Daoy (cell line): ENCODE measurements at regions not wholly inside any gene's neighbourhood (a gene's known extent, or its start where the extent isn't known, plus 50 kb on each side); places are given as distances from the start of the nearest gene placed in this dataset.

Experiments
- DNase-seq: peaks from one replicate; pipeline ENCODE4 v3.0.0-alpha.2; 2015; ENCODE audit warnings: low read depth

DNA sequence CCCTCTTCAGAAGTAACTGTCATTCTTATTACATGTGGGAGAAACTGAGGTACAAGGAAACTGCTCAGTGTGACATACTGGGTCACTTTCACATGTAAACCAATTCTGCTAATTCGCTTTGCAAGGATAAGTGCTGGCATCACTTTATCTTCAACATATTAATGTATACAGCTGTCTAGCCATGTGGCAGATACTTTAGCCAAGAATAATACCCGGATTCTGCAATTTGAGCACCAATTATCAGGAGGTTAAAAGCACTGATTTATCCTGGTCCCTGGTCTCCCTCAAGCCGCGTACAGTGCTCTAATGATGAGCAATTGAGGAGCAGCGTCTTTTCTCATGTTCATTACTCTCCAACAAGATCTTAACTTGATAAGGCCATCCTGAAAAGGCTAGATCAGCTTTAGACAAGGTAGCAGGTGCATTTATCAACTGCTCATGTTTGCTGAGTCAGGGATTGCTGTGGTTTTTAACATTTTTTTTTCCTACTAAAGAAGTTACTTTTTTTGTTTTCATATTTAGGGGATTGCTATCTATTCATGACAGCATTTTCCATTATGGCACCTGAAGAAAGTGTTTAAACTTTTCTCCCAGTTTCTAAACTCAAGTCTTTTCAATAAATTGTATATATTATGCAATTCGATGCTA lies 1066.3 kb upstream of the MAP3K7 start:
- no peak for DNase-seq

DNA sequence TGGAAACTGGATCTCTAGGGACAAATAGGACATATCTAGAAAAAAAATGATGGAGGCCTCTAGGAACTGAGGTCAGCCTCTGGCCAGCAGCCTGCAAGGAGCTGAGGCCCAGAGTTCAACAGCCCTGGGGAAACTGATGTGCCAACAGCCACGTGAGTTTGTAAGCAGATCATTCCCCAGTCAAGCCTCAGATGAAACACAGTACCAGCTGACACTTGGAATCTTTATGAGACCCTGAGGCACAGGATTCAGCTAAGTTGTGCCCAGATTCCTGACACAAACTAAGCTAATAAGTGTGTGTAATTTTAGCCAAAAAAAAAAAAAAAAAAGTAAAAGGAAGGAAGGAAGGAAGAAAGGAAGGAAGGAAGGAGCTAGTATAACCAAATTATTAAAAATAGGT lies 1059.8 kb upstream of the MAP3K7 start:
- DNase-seq = no peak

DNA sequence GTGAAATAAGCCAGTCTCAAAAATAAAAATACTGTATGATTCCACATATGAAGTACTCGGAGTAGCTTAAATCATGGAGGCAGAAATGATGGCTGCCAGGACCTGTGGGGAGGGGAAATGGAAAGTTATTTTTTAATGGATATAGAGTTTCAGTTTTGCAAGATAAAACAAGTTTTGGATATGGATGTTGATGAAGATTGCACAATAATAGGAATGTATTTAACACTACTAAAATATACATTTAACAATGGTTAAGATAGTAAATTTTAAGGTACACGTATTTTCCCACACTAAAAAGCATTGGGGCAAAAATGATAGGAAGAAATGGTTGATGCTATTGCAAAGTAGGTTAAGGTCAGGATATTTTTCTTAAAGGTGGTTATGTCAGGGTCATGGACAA lies 1058.9 kb upstream of the MAP3K7 start:
- no peak for DNase-seq

DNA sequence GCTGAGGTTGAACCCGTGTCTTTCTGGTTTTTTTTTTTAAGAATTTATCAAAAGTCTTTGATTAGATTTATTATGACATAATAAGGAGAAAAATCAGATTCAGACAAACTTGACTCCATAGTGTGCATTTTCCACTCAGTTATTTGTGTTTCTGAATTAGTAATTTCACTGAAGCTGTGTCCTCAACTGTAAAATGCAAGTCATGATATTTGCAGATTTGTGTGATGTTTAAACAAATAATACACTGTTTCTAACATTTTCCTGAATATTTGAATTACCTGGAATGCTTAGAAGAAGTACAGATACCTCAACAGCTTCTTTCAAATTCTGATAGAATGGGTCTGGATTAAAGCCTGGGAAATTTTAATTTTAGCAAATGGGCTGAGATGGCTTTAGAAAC lies 1050.3 kb upstream of the MAP3K7 start:
- no peak for DNase-seq

DNA sequence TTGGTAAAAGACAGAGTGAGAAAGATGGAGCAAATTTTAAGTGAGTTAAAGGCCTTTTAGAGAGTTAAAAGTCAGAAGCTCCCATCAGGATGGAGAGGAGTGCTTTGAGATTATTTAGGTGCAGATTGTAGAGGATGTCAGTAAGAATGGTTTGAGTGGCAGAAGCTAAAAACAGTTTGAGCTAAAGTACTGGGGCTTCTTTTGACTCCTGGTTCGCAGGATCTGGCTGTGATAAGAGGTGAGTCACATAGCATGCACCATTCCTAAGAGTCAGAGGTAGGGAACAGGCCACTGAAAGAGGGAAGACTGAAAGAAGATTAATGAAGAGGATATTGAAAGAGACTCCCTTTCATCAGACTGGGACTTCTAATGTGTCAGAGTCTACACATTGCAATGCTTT lies 1047.9 kb upstream of the MAP3K7 start:
- DNase-seq = no peak

DNA sequence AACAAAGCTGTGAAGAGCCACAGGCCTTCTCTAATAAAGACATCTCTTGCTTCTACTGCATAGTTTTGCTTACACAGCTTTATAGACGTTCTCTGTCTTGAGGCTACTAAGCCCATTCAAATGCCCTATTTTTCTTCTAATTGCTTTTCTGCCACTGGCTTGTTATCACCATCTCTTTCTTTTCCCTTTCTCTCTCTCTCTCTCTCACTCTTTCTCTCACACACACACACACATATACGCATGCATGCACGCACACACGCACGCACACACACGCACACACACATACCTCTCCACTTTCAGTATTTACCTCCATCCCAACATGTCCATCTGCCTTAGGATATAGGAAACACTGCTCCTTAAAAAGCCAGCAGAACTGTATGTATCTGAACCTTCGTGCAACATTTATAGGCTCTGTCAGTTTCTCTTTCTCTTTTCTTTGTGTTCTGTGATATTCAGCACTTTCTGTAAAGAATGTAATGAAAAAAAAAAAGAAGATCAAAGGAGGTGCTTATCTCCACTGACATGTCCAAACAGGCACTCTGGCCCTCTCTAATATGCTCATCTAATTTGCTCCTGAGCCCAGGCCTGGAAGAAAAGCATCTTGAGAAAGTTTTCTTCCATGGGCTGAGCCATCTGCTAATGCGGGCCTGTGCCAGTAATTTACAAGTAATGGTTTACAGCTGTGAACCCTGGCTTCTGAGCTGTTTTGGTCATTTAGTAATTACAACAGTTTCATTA lies 1046.7 kb upstream of the MAP3K7 start:
- no peak for DNase-seq

DNA sequence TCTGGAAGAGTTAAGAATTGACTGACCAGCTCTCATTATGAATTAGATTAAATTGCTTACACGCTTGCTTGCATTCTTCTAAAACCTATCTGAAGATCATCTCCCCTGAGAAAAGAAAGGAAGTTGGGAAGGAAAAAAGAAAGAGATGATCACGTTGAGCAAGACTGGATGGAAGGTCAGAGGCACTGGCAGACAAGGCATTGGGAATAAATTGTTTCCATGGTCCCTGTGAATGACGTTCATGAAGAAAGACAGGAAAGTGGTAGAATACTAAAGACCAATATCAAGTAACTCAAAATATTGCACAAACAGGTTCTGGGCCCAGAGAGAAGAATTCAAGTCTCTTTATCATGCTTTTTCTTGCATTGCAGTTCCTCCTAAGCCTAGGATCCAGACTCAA lies 1045.4 kb upstream of the MAP3K7 start:
- no peak for DNase-seq

DNA sequence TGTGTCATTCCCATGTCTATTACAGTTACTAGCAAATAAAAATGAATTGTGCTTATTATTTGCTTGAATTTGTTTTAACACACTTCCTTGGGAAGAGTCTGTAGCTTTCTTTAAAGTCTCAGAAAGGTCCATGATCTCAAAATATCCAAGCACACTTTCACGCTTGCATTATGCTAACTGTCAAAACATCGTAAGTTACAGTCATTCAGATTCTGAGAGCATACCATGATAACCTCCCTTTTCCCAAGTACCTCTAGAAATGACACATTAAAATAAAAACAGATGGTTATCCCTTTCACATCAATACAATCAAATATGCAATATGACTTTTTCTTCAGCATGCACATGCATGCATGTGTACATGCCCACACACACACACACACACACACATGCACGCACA lies 1044.4 kb upstream of the MAP3K7 start:
- no peak for DNase-seq

DNA sequence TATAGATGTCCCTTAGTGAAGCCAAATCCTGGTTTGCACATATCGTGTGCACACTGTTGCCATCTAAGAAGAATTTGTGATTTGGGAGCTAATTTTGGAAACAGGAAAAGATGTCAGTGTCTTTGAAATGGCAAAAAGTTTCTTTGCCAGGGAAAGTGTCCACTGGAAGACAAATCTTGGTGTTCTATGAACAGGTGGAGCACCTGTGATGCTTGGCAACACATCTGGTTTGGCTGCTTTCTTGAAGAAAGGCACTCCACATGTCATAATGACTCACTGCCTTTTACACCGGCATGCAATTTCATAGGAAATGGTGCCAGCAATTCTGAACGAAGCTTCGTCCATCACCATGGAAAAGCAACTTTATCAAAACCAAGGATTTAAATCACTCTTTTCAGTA lies 1040.0 kb upstream of the MAP3K7 start:
- DNase-seq = no peak

DNA sequence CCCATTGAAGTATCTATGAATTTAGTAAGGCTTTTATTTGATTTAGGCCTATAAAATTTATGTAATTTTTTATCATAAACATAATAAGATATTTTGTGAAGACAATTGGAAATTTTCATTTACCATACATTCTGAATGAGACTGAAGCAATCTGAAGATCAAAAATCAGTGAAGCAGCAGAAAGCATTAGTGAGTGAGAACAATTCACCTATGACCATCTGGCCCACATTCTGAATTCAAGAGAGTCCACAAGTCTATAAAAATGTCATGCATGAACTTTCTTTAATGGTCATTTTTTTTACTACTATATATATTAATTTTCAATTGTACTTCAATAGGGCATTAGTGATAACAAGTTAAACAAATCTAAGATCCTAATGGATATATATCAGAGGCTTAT lies 1026.6 kb upstream of the MAP3K7 start:
- DNase-seq = no peak

DNA sequence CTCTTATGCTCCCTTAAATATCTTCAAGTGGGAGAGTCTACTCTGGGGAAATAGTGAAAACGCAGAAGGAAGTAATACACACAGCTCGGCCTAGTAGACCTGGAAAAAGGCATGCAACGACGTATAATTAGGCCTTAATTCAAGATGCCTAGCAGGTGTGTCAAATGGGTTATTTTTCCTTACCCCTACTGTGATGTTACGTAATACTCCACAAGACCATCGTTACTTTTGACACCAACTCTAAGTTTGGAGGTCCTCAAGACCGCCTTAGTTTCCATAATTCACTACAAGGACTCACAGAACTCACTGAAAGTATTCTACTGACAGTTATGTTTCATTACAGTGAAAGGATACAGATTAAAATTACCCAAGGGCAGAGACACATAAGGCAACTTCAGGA lies 1024.3 kb upstream of the MAP3K7 start:
- DNase-seq = no peak

DNA sequence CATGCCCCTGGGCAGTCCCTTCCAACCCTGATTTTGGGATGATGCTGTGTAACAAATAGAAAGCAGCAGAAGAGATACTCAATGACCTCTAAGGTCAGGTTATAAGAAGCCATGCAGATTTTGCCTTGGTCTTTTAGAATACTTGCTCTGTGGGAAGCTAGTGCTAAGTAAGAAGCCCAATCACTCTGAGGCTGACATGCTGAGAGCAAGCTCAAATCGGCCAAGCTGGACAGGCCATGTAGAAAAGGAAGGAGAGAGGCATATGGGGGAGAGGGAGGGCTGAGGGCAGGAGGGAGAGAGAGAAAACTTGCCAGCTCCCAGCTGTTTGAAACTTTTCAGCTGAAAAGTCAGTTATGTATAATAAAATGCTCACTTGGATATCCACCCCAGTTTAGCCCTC lies 1021.6 kb upstream of the MAP3K7 start:
- no peak for DNase-seq

DNA sequence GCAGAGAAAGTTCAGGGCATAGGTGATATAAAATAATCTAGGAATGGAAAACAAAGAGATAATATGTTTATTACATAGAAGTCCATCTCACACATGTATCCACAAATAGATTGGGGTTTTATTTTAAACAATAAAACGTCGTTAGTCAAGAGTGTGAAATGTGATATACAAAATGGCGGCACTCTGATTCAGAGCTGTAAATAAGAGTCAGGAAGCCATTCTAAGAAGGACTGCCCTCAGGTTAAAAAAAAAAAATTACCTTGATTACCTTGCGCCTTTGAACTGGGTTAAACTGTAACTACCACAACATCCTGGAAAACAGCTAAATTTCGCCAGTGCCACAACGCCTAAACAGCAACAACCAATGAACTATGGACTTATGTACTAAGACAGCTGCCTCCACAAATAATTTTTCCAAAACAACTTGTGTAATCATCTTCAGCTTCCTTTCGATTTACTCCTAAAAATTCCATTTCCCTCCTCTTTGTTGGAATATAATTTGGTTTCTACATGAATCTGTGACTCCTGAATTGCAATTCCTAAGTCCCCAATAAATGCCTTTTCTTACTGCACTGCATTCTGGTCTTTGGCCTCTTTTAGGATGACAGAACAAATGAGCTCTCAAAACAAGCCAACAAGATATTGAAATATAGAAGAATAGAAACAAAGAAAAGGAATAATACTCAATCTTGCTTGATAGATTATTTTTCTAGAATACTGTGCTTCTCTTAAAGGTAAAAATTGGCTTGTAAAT lies 1019.5 kb upstream of the MAP3K7 start:
- DNase-seq = no peak

DNA sequence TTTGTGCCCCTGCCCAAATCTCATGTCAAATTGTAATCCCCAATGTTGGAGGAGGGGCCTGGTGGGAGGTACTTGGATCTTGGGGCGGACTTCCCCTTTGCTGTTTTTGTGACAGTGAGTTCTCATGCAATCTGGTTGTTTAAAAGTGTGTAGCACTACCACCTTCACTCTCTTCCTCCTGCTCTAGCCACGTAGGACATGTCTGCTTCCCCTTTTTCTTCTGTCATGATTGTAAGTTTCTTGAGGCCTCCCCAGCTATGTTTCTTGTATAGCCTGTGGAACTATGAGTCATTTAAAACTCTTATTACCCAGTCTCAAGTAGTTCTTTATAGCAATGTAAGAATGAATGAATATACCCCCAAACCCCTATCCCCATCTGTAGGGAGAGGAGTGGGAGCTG lies 1013.7 kb upstream of the MAP3K7 start:
- no peak for DNase-seq

DNA sequence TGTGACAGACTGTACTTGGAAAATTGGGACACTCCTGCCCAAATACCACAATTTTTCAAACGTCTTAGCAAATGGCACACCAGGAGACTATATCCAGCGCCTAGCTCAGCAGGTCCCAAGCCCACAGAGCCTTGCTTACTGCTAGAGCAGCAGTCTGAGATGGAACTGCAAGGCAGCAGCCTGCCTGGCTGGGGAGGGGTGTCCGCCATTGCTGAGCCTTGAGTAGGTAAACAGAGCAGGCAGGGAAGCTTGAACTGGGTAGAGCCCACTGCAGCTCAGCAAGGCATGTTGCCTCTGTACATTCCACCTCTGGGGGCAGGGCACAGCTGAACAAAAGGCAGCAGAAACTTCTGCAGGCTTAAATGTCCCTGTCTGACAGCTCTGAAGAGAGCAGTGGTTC lies 1003.3 kb upstream of the MAP3K7 start:
- no peak for DNase-seq

DNA sequence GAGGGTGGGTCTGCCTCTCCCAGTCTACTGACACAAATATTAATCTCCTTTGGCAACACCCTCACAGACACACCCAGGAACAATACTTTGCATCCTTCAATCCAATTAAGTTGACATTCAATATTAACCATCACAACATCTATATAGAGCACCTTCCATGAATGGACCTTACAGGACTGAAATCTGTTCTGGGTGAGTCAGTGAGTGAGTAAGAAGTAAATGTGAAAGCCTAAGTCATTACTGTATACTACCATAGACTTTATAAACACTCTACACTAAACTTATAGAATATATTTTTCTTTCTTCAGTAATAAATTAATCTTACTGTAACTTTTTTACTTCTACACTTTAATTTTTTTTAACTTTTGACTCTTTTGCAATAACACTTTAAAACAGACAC lies 993.8 kb upstream of the MAP3K7 start:
- no peak for DNase-seq

DNA sequence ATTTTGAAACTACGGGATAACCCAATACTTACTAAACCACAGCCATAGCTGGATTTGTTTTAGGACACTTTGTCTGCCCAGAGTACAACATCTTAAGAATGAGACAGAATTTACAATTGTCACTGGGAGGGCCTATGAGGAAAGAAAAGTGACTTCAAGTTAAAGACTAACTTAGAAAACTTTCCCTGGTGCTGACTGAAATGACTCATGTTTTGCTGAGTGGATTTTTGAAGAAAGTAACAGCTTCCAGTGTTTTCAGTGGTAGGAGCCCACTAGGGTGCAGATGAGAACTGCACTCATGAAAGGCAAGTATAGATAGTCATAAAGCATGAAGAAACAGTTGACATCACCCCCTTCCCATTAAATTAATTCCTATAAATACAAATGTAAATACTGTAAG lies 988.2 kb upstream of the MAP3K7 start:
- no peak for DNase-seq

DNA sequence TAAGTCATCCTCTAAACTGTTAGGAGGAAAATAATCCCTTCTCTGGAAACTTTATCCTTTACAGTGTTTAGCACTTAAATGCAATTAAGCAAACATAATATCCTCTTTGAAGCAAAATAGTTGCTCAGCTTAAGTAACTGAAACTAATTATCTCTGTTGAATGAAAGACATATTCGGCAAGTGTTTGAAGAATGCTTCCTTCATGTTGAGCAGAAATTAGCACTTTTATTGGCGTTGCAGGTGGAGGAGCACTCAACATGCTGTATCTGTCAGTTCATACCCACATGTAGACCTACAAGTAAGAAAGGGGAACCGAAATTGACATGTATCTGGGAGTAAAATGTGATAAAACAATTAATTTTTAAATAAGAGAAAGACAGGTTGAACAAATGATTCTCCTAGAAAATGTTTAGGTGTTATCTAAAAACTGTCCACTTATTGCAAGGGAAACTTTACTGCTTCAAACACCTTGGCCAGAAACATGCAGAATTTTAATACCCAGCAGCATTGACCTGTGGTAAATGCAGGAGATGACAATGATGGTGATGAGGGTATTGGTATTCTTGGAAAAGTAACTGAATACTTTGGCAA lies 987.0 kb upstream of the MAP3K7 start:
- DNase-seq = no peak

DNA sequence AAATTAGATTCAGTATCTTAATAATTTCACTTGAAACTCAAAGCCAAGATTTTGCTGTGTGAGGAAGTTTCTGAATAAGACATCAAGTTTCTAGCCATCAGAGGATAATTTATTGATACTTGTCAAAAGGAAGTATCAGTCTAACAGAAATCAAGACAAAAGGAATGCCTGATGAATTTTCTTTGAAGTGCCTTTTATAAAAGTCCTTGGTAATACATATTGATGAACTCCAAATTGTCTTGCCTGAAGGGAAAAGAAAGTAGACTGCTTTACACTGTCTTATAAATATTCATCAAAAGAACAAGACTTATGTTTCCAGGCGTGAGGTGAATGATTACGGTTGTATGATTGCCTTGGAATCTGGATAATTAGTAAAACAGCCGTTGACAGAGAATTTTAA lies 986.0 kb upstream of the MAP3K7 start:
- DNase-seq = no peak

DNA sequence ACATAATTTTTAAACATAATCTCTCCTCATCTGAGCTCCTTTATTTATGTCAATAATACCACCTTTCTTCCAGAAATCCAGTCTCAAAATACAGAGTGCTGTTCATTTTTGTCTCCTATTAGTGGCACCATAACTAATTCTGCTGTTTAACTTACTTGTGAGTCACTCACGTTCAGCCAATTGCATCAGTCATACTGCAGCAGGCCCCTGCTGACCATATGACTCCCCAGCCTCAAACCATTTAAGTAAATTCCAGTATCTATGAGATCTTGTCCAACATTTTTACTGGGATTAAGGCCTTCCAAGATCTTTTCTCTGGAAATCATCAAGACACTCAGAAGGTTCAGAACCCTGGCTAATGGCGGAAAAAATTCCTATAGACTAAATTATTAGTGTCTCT lies 982.2 kb upstream of the MAP3K7 start:
- no peak for DNase-seq

DNA sequence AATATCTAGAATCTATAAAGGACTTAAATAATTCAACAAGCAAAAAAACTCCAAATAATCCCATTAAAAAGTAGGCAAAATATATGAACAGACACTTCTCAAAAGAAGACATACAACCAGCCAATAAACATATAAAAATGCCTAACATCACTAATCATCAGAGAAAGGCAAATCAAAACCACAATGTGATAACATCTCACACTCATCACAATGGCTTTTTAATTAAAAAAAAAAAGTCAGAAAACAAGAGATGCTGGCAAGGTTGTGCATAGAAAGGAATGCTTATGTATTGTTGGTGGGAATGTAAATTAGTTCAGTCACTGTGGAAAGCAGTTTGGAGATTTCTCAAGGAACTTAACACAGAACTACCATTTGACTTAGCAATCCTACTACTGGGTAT lies 979.6 kb upstream of the MAP3K7 start:
- no peak for DNase-seq

DNA sequence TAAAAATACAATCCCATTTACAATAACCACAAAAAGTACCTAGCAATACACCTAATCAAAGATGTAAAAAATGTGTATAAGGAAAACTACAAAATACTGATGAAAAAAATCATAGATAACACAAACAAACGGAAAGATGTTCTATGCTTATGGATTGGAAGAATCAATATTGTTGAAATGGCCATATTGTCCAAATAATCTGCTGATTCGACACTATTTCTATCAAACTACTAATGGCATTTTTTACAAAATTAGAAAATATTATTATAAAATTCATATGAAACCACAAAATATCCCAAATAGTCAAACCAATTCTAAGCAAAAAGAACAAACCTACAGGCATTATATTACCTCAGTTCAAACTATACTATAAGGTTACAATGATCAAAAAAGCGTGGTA lies 978.3 kb upstream of the MAP3K7 start:
- DNase-seq = no peak

DNA sequence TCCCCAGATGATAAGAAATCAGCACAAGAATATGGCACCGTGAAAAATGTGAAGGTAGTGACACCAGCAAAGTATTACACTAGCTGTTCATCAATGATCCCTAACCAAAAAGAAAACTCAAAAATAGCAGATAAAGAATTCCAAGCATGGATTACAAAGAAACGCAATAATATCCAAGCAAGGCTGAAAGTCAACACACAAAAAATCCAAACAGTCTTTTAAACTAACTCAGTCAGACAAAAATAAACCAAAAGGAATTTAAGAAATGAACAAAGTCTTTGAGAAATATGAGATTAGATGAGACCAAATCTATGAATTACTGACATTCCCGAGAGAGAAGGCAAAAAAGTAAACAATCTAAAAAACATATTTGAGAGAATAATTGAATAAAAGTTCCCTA lies 976.1 kb upstream of the MAP3K7 start:
- DNase-seq = no peak
